Muscle of leg (tissue), 3 donors: ENCODE measurements at regions not wholly inside any gene's neighbourhood (a gene's known extent, or its start where the extent isn't known, plus 50 kb on each side); places are given as distances from the start of the nearest gene placed in this dataset.

Experiments used
- DNase-seq: peaks from one replicate; pipeline ENCODE4 v3.0.0; 2013
- H3K27ac ChIP-seq: one replicate; pipeline ENCODE4 v1.5.1; 2013; ENCODE audit warnings: mild to moderate bottlenecking, low read length, control low read depth
- H3K27me3 ChIP-seq: one replicate; pipeline ENCODE4 v1.6.1; 2013; ENCODE audit warnings: low read length; ENCODE audit not compliant: control insufficient read depth, insufficient read depth
- H3K36me3 ChIP-seq: one replicate; pipeline ENCODE4 v1.6.1; 2013; ENCODE audit warnings: low read length; ENCODE audit not compliant: control insufficient read depth, insufficient read depth
- H3K4me1 ChIP-seq: one replicate; pipeline ENCODE4 v1.6.1; 2013; ENCODE audit warnings: low read length; ENCODE audit not compliant: control insufficient read depth, insufficient read depth
- H3K4me3 ChIP-seq: one replicate; pipeline ENCODE4 v1.5.1; 2013; ENCODE audit warnings: low read length, control low read depth
- H3K9me3 ChIP-seq: replicated peaks from 2 replicates; pipeline ENCODE4 v1.6.1; 2013; ENCODE audit warnings: low read depth, low read length; ENCODE audit not compliant: control insufficient read depth
- WGBS: methylation state at CpG from one replicate; pipeline ENCODE4 v1.1.5; 2013; ENCODE audit warnings: missing lambda C conversion rate; ENCODE audit not compliant: insufficient coverage; 5-methylcytosine and 5-hydroxymethylcytosine counted together

- no peak for DNase-seq
- H3K36me3 ChIP-seq = no peaks in the 10 kb centered on the region
- 88% methylated on average over 1 of the region's 3 CpGs for WGBS
- H3K4me1 ChIP-seq = no peaks in the 10 kb centered on the region
- H3K9me3 ChIP-seq = no peaks in the 10 kb centered on the region
- no peak overlapping the region for H3K4me3 ChIP-seq
- H3K27ac ChIP-seq = no peak overlapping the region
- no peaks in the 10 kb centered on the region for H3K27me3 ChIP-seq
Observed at GRCh38 chr9:119537138-119537537, 167.9 kb upstream of the BRINP1 start.

DNA sequence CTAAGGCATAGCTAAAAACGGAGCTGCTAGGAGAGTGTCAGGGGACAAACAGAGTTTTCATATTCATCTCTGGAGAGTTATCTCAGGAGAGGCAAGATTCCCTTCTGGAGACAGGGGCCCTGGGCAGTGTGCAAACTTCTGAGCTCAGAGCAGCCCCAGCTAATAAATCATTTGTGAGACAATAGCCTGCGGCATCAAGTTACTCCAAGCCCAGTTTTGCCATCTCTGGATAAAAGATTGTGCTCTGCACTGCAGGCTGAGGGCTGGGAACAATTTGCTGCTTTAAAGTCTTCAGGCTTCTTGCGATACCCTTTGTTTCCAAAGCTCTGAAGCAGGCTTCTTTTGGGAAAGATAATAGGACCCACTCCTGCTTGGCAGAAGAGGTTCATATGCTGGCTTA lies 164.3 kb upstream of the BRINP1 start:
- WGBS = 7% methylated on average over 3 of the region's 3 CpGs
- no peaks in the 10 kb centered on the region for H3K27me3 ChIP-seq
- no peak overlapping the region for H3K4me3 ChIP-seq
- no peaks in the 10 kb centered on the region for H3K36me3 ChIP-seq
- no peaks in the 10 kb centered on the region for H3K4me1 ChIP-seq
- no peaks in the 10 kb centered on the region for H3K9me3 ChIP-seq
- no peak overlapping the region for H3K27ac ChIP-seq
- DNase-seq = no peak

DNA sequence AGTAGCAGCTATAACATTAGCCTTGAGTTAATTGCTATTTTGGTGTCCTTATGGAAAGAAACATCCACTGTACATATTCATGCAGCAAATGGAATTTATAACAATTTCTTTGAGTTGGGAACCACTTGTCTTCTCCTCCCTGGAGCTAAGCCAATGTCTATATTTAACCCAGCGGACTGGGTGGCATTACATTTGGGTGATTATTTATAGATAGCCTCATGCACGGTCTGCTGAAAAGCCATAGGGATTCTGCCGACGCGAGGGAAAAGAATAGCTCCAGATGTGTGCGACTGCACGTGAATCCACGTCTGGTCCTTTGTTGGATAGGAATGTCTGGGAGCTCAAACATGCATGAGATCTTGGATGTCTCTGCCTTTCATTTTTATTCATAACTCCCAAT lies 157.5 kb upstream of the BRINP1 start:
- no peaks in the 10 kb centered on the region for H3K36me3 ChIP-seq
- WGBS = no CpG with 5 or more reads among the region's 8 CpGs
- H3K9me3 ChIP-seq = no peaks in the 10 kb centered on the region

GRCh38 chr9:119523508-119523907 lies 154.3 kb upstream of the BRINP1 start:
- no peak for DNase-seq

More for the DNA sequence above, 157.5 kb upstream of the BRINP1 start:
- no peaks in the 10 kb centered on the region for H3K27me3 ChIP-seq
- H3K4me3 ChIP-seq = no peak overlapping the region
- no peaks in the 10 kb centered on the region for H3K4me1 ChIP-seq
- H3K27ac ChIP-seq = no peak overlapping the region
- DNase-seq = no peak

DNA sequence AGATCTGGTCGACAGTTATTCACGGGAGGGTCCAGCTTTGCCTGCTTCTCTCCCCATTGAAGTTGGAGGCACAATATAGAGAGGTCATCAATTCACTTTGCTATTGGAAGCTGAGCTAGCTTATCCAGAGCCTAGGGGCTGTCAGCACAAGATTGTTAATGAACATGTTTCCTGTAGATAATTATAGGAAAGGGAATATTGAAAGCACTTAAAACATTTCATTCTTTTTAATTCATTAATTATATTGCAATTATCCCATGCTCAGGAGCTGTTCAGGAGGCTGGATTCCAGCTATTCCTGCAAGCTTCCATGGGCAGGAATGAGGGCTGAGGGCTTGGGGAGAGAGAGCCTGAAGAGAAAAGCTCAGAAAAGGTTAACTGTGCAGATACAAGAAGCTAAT lies 153.1 kb upstream of the BRINP1 start:
- no peaks in the 10 kb centered on the region for H3K9me3 ChIP-seq
- H3K4me3 ChIP-seq = no peak overlapping the region
- no peak overlapping the region for H3K27ac ChIP-seq
- no peaks in the 10 kb centered on the region for H3K36me3 ChIP-seq
- no CpG with 5 or more reads among the region's 2 CpGs for WGBS
- no peaks in the 10 kb centered on the region for H3K4me1 ChIP-seq
- no peak for DNase-seq
- no peaks in the 10 kb centered on the region for H3K27me3 ChIP-seq

More at GRCh38 chr9:119523508-119523907, 154.3 kb upstream of the BRINP1 start:
- Histone ChIP-seq H3K27me3 (no peaks in the 10 kb centered on the region), H3K4me1 (no peaks in the 10 kb centered on the region), H3K4me3 (no peak overlapping the region), H3K9me3 (no peaks in the 10 kb centered on the region), H3K27ac (no peak overlapping the region), H3K36me3 (no peaks in the 10 kb centered on the region)
- 83% methylated on average over 1 of the region's 1 CpG for WGBS

DNA sequence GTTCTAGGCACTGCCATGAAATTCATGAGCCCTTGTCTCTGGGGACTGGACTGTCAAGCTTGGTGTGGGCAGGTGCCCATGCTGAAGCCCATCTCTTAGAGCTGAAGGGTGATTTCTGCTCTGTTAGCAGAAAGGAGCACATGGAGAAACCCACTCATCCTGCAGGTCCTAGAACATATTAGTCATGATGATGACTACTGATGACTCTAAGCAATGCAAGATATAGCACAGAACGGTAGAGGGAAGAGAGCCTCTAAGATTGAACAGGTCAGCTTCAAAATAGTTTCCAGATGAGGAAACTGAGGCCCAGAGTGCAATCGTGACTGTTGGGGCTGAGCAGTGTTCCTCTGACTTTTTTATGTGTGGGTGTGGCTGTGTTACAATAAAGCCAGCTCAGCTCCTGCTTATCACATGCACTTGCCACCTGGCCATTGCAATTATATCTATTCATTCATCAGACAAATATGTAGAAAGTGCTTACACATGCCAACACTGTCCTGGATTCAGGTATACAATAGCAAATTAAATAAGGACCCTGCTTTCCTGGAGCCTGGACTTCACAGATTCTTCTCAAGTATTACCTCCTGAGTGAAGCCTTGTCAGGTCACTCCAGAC lies 140.2 kb upstream of the BRINP1 start:
- H3K27me3 ChIP-seq = no peaks in the 10 kb centered on the region
- WGBS = 83% methylated on average over 1 of the region's 2 CpGs

DNA sequence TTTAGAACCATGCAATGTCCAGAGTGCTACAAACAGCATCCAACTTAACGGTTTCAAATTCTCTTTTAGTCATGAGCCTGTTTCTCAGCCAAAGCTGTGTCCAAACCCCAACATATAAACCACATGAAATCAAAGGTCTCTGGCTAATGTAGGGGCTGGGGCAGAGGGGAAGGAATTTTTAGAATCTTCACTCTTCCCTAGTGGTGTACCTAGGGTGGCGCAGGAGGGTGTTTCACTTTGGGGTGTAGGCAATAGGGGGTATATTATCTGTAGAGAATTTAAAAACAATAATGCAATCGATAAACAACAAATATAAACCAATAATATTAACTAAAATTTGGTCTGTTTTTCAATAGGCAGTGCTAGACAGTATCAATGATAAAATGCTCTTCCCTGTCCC lies 132.1 kb upstream of the BRINP1 start:
- Histone ChIP-seq H3K36me3 (no peaks in the 10 kb centered on the region), H3K4me3 (no peak overlapping the region), H3K4me1 (no peaks in the 10 kb centered on the region), H3K27me3 (no peaks in the 10 kb centered on the region), H3K27ac (no peak overlapping the region), H3K9me3 (no peaks in the 10 kb centered on the region)
- WGBS = no CpG with 5 or more reads among the region's 3 CpGs
- DNase-seq = no peak

More for the DNA sequence above, 140.2 kb upstream of the BRINP1 start:
- Histone ChIP-seq H3K4me1 (no peaks in the 10 kb centered on the region), H3K27ac (no peak overlapping the region), H3K36me3 (no peaks in the 10 kb centered on the region), H3K4me3 (no peak overlapping the region), H3K9me3 (no peaks in the 10 kb centered on the region)
- no peak for DNase-seq

- peak; percentile 2 for DNase-seq
- 70% methylated on average over 5 of the region's 6 CpGs for WGBS
- no peak overlapping the region for H3K4me3 ChIP-seq
Observed at GRCh38 chr9:119500072-119500771, 131.0 kb upstream of the BRINP1 start.

GRCh38 chr9:119487118-119487827 lies 118.0 kb upstream of the BRINP1 start:
- Histone ChIP-seq H3K9me3 (no peaks in the 10 kb centered on the region), H3K27me3 (no peaks in the 10 kb centered on the region), H3K4me3 (no peak overlapping the region), H3K27ac (no peak overlapping the region), H3K36me3 (no peaks in the 10 kb centered on the region), H3K4me1 (no peaks in the 10 kb centered on the region)
- WGBS = 80% methylated on average over 1 of the region's 6 CpGs
- DNase-seq = no peak

More at GRCh38 chr9:119500072-119500771, 131.0 kb upstream of the BRINP1 start:
- H3K9me3 ChIP-seq = no peaks in the 10 kb centered on the region
- no peaks in the 10 kb centered on the region for H3K4me1 ChIP-seq
- no peaks in the 10 kb centered on the region for H3K36me3 ChIP-seq
- H3K27me3 ChIP-seq = no peaks in the 10 kb centered on the region
- no peak overlapping the region for H3K27ac ChIP-seq

- Histone ChIP-seq H3K27me3 (no peaks in the 10 kb centered on the region), H3K4me3 (no peak overlapping the region), H3K4me1 (no peaks in the 10 kb centered on the region), H3K27ac (no peak overlapping the region), H3K36me3 (no peaks in the 10 kb centered on the region), H3K9me3 (no peaks in the 10 kb centered on the region)
- DNase-seq = no peak
Observed at GRCh38 chr9:119483153-119483552, 113.9 kb upstream of the BRINP1 start.
